ENCODE measurements at regions not wholly inside any gene's neighbourhood (a gene's known extent, or its start where the extent isn't known, plus 50 kb on each side); places are given as distances from the start of the nearest gene placed in this dataset.
"Not testable (repeated sequence)": the region's sequence is repeated elsewhere in the genome, so short reads cannot be mapped to it uniquely, and the experiment has no call there.

DNA sequence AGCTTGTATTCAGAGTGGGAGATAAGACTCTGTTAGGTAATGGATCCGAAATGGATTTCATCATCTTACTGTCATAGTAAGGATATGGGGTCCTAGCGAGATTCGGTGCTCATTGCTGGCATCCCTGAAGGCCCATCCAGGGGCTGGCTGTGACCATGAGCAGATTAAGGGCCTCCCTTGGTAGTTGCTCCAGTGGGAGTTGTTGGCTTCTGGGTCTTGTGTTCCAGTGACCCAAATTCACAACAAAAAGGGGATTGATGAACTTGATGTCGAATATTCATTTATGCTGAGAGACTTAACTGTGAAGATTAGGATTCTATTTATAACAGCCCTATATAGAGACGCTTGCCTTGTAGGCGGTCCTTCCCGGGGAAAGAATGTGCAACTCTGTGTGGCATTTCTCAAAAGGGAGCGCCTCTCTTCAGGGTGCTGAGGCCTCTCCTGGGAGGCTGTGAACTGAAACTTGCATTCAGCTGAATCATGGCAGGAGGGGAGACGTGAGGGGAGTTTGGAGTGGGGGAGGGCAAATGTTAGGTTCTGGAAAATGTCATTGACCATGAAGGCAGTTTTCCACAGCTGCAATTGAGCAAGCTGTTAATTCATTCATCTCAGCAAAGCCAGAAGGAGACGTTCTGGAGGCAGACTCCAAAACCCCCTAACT is 233.1 kb upstream of the FZD8 start:
- no peak for DNase-seq

DNA sequence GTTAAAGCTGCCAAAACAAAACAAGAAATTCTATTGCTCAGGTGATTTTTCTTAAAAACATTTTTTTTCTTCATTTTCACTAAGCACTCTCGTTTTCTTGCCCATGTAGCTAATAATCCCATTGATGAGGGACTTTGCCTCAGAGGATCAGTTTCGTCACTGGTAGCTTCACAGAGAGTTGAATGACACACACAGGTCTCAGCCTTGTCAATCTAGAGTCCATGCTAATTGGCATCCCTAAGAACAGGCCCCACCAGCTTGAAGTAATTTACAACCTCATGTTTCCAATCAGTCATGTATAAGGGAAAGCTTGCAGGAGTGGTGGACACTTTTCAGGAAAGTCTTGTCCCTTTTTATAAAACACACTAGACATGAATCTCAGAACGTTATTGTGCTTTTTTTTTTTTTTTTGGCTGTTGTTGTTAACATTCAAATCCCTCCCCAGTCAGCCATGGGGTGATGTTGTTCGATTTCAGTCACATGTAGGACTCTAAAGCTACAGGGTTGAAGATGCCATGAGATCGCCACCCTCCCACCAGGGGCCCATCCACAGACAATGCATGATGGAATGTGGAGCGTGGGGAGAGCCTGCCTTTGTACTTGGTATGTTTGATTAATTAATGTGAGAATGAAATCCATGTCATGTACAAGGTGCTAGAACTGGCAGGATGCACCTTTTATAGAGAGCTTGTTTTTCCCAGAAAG is 232.4 kb upstream of the FZD8 start:
- no peak for DNase-seq

DNA sequence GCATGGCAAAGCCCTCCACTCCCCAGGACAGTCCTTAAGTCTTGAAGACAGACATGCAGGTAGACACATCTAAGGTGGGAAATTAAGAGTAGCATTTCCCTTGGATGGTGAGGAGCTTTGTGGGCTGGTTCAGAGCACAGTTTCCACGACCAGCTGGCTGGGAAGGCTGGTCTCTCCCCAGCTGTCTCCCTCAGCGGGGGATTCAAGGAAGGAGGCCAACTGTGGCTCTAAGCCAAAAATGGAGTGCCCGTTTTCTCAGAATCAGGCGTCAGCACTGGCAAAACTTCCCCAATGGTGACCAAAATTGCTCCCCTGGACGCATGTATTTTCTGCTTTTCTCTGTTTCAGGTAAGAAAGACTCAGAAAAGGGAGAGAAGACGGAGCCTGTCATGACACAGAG is 230.6 kb upstream of the FZD8 start:
- no peak for DNase-seq

DNA sequence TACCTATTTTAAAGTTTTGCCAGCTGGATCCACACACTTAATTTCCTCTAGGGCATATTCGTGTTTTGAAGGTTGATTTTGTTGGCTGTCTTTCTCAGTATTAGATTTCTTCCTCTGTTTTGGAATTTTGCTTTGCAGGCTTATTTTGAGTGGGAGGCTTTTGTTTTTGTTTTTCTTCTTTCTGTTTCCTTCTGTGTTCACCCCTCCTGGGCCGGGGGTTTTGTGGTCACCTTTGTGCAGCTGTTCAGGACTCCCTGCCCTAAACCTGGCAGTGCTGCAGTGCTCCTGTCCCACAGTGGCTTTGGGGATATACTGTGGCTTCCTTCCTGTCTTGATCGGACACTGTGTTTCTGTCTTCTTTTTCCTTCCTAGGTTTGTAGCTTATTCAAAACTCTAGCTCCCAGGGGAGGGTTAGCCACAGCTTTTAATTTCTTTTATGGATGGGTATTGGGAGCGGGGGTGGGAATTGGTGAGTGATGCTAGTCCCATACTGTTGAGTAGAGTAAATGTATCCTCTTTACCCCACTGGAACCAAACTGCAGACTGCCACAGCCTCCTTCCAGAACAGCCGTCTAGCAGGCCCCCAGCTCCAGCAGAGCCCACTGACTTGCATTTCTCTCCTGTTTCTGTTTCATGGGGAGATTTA is 228.7 kb upstream of the FZD8 start:
- DNase-seq: no peak

DNA sequence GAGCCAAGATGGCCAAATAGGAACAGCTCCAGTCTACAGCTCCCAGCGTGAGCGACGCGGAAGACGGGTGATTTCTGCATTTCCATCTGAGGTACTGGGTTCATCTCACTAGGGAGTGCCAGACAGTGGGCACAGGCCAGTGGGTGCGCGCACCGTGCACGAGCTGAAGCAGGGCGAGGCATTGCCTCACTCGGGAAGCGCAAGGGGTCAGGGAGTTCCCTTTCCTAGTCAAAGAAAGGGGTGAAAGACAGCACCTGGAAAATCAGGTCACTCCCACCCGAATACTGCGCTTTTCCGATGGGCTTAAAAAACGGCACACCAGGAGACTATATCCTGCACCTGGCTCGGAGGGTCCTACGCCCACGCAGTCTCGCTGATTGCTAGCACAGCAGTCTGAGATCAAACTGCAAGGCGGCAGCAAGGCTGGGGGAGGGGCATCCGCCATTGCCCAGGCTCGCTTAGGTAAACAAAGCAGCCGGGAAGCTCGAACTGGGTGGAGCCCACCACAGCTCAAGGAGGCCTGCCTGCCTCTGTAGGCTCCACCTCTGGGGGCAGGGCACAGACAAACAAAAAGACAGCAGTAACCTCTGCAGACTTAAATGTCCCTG is 216.7 kb upstream of the FZD8 start:
- DNase-seq: not testable (repeated sequence)

DNA sequence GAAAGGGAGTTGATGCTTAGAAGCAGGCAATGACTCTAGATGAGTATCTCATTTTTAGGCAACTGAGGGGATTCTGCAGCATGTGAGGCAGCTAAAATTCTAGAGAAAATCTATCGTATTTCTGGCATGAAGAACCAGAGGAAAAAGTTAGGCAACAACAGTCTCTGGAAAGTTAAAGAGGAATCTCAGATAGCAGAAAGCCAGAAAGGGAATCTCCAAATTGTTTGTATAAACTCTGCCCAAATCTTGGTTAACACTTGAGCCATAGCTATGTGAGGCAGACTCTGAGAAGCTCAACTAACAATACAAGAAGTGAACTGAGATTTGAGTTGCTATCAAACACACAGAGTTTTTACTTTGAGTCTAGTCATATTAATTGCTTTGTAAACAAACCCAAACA is 215.8 kb upstream of the FZD8 start:
- DNase-seq: no peak

DNA sequence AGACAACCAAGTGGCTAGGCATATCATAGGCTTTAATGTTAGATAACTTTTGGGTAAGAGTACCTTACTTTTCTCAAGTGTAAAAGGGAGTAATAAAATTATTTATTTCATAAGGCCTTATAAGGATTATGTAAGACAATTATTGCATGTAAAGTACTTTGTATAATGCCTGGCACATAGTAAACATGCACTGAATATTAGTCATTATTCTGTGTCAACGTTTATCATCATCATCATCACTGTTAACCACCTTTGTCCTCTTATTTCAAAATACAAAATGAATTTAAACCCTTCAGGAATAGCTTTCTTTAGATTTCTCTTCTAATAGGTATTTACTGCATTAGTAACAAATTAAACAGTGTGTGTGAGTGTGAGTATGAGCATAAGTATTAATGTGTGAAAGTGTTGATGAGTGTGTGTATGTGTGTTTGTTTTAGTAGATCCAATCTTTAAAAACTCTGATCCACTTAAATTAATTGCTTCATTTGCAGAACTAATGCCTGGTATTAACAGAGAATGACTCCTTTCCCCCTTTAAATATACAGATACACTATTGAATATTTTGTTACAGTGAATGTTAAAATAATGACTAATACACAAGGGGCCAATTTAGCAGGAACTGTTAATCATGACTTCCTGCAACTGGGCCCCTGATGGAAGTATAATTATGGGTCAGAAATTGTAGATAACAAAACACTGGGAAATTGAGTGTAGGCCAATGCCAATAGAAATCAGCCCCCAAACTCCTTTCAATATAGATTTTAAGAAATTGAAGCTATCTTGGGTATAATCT is 213.3 kb upstream of the FZD8 start:
- DNase-seq: no peak

DNA sequence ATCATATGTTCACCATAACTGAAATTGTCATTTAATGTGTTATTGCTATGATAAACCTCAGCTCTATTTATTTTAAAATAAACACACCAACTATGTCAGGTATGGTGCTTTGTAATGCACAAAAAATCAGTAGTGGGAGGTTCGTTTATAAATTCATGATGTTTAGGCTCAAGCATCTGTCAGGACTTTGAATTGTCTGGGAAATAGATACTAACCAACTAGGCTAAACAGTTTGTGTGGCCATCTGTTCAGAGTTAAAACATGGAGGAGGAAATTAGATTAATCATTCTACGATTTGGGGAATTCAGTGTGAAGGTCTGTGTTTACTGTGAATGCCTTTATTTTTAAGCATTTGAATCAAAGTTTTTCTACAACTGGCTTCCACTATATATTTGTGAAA is 212.6 kb upstream of the FZD8 start:
- no peak for DNase-seq

DNA sequence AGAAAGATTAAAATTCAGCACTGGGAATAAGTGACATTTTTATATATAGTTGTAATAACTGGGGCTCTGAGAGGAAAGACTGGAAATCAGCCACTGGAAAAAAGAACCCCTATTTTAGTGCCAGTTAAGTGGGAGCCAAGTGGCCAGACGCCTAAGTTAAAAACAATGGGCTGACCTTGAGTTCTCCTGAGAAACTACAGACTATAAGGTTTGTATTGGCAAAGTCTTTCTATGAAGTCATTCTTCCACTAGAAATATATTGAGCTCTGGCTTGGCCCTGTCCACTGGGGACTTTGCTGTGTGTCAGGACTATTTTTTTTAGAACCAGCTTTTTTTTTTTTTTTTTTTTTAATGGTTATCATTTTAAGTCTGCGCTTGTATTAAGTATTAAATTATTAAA is 210.6 kb upstream of the FZD8 start:
- no peak for DNase-seq

DNA sequence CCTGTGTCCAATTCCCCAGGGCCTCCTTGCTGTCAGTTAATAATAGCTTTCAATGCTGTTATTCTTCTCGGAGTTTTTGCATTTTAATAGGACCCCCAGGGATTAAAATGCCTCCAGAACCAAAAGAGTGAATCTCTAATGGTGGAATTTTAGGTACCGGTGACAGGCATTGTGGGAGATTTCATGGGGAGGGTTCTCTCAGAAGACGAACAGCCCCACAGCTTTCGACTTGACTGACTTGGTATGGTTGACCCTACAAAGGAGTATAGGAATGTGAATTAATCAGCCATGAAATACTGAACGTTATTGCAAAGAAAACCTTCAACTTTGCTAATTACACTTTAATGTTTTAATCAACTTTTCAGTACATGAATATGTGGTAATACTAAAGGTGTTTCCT is 206.3 kb upstream of the FZD8 start:
- DNase-seq: no peak

DNA sequence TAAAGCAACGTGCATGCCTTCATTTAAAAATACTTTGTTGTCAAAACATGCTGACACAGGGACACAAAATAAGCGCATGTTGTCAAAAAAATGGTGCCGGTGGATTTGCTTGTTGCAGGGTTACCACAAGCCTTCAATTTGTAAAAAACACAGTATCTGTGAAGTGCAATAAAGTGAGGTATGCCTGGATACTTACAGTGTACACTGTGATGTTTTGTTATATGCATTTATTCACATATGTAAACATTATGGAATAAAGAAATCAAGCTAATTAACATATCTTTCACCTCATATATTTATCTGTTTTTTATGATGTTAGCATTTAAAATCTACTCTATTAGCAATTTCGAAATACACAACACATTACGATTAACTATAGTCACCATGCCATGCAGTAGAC is 202.6 kb upstream of the FZD8 start:
- no peak for DNase-seq

DNA sequence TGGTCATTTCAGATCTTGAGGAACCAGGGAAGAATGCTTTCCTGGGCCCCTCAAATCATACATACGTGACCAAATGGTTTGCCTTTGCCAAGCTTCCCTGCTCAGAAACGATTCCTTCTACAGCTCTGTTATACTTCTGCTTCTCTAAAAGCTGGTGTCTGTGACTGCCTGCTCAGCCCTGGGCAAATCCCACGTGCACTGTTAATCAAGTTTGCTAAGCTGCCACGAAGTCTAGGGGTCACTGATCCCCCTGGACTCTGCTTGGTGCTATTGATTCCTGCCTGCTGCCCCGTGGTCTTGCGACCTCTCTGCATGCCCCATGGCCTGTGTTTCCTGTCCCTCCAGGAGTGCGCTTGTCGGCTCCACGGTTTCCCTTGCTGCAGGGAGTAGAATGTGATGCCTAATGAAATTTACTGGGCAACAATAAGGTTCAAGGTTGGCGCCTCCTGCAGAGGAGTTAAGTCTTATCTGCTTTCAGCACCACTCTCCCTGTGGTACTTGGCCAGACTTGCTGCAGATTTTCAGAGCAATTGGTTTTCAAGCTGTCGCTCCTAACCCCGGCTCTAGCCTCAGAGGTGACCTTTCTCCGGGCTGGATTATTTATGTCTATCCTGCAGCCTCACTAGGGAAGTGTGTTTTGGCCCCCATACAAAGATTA is 201.6 kb upstream of the FZD8 start:
- no peak for DNase-seq

DNA sequence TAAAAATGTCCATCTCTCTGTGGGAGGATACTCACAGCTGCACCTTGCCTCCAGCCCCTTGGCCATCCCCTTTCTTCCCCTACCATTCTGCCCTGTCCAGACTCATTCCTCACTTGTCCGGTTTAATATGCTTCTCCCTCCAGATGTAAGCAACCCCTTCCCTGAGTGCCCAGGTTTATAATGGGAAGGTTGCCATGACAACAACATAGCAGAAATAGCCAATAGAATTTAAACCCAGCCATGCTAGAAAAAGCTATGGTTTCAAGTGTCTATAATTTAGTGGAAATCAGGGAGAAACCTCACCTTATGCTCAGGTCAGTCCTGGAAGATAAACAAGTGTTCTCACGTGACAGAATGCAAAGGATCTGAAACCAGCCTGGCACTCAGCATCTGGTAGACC is 196.0 kb upstream of the FZD8 start:
- DNase-seq: no peak

DNA sequence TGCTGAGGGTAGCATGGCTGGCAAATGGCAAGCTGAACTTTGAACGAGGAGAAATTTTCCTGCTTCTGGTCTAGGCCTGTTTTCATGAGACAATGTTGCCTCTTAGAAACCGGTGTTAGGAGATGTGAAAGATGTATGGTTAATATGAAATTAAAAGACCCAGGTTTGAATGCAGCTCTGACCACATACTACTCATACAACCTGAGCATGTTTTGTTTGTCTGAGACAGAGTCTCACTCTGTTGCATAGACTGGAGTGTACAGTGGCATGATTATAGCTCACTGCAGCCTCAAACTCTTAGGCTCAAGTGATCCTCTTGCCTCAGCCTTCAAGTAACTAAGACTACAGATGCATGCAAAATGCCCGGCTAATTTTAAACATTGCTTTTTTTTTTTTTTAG is 193.4 kb upstream of the FZD8 start:
- no peak for DNase-seq

DNA sequence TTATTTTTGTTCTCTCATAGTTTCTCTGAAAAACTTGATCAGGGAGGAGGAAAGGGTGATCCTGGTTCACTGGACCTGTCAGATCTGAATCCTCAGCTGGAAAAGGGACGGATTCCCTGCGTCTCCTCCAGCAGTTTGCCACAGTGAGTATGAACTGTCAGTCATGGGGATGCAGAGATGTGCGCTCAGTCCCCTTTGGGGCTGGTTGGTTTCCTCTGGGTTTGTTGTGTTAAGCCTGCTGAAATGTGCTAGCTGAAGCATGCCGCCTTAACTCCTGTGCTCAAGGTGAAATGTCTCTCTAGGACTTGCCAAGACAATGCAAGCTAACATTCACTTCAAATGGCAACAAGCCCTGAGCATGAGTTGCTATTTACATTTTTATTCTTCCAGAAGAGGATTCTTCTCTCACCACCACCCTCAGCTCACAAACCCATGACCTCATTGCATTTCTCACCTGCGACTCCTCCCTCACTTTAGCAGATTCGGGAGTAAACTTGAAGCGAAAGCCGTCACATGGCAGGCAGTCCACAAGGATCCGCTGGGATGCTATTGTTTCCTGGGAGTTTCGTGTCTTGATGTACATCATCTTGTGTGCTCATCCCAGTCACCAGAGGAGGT is 192.9 kb upstream of the FZD8 start:
- DNase-seq: no peak

DNA sequence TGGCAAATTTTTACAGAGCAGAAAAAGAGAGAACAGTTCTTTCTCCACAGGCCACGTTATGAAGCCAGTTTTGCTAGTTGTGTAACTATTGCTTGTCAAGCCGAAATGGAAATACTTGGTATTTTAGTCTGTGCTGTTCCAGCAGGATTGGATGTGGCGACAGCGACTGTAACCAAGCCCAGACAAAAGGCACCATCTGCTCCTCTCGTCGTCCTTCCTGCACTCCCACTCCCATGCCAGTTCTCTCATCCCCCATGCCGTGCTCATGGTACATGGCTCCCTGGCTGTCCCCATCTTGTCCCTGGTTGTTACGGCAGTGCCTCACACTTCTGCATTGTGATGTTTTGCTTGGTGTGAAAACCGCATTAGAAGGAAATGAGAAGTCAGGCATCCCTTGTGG is 185.7 kb upstream of the FZD8 start:
- no peak for DNase-seq

DNA sequence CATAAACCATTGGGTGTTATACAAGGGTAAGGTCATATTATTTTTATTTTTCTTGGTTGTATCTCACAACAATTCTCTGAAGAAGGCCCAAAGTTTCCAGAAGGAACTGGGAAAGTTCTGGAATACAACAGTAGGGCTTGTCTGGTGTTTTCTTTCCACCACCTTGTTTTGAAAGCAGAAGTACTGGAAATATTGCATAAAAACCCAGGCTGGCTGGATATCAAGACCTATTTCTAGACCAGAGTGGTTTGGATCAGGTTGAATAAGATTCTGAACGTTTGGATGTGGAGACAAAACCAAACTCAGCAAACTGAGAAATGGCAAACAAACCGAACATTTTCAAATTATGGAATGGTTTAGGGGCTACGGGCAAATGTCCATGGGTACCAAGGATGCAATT is 182.6 kb upstream of the FZD8 start:
- no peak for DNase-seq

DNA sequence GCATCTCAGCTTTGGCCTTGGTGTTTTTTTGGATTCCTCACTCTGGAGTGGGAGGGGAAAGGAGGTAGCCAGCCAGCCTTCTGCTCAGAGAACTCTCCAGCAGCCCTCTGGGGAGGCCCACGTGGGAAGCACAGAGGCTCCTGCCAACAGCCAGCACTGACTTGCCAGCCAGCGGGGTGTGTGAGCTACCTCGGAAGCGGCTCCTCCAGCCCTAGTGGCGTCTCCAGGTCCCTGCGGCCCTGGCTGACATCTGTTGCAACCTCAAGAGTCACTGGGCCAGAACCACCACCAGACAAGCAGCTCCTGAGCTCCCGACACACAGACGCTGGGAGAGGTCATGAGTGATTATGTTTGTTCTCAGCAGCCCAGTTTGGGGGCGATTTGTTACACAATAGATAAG is 180.2 kb upstream of the FZD8 start:
- DNase-seq: no peak

DNA sequence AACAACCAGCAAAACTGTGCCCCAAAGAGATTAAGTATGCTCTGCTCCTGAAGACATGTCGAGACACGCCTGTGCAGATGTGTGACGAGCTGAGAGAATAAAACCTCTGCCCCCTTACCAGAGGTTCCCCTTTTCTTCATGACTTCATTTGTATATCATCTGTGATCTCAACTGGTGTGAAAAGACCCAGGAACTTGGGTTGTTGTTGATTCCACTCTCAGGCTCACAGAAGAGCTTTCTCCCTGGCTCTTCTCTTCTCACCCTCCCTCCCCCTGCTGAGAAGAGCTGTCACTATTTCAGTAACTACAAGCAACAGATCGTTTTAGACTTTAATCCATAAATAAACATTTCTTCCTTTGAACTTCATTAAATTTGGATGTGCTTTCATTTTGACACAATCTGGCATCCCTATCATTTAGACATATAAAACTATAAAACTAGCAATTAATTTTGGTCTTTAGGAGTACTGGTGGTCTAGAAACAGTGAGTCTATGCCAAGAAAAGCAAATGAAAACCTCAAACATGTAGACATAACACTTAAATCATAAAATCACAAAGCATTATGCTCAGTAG is 179.3 kb upstream of the FZD8 start:
- peak; percentile 7 for DNase-seq

DNA sequence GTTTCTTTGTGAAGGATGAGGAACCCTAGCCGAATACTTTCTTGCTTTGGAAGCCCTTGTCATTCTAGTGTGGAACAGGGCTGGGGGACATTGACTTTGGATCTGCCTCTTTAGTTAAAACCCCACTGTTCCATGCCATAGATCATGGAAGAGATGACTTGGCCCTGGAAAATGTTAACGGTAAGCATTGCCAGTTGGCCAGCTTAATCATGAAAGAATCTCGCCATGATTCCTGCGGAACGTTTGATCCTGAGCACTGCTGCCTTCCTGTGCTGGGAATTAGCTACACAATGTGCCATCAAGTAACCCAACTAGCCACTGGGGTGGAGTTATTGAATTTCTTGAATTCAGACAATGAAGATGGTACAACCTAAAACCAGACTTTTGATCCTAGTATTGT is 177.6 kb upstream of the FZD8 start:
- DNase-seq: no peak

DNA sequence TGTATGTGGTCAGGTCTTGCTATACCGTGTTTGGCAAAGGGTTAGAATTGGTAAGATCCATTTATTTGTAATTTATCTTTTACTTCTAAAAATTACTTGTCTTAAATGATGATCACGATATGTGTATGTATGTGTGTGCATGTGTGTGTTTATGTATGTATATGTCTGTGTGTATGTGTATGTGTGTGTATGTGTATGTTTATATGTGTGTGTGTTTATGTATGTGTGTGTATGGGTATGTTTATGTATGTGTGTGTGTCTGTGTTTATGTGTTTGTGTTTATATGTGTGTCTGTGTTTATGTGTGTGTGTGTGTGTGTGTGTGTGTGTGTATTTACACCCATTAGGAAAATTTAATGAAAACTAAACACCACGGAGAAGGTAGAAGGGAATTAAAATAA is 176.9 kb upstream of the FZD8 start:
- no peak for DNase-seq

DNA sequence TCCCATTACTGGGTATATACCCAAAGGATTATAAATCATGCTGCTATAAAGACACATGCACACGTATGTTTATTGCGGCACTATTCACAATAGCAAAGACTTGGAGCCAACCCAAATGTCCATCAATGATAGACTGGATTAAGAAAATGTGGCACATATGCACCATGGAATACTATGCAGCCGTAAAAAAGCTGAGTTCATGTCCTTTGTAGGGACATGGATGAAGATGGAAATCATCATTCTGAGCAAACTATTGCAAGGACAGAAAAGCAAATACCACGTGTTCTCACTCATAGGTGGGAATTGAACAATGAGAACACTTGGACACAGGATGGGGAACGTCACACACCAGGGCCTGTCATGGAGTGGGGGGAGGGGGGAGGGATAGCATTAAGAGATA is 175.0 kb upstream of the FZD8 start:
- DNase-seq: not testable (repeated sequence)

Measured in OCI-M1 (cell line).